Hepatocyte (in vitro differentiated cells): ENCODE measurements at regions not wholly inside any gene's neighbourhood (a gene's known extent, or its start where the extent isn't known, plus 50 kb on each side); places are given as distances from the start of the nearest gene placed in this dataset.

Source experiments
- EZH2 ChIP-seq: fragments of 200-600 bp; sonication (generic); IDR thresholded peaks from 2 replicates; pipeline ENCODE4 v1.6.1; 2016; ENCODE audit warnings: antibody characterized with exemption, mild to moderate bottlenecking, borderline replicate concordance
- EZH2phosphoT487 ChIP-seq: fragments of 200-600 bp; sonication (generic); IDR thresholded peaks from one replicate; pipeline ENCODE4 v1.6.1; 2018; ENCODE audit warnings: antibody characterized with exemption, mild to moderate bottlenecking, low read depth, moderate library complexity; ENCODE audit not compliant: unreplicated experiment, severe bottlenecking
- TF ChIP-seq, protein P1 (sequence below): fragments of 200-600 bp; sonication (generic); IDR thresholded peaks from 2 replicates; pipeline ENCODE4 v1.5.1; 2016; ENCODE audit warnings: antibody characterized with exemption, mild to moderate bottlenecking; ENCODE audit not compliant: poor library complexity

DNA sequence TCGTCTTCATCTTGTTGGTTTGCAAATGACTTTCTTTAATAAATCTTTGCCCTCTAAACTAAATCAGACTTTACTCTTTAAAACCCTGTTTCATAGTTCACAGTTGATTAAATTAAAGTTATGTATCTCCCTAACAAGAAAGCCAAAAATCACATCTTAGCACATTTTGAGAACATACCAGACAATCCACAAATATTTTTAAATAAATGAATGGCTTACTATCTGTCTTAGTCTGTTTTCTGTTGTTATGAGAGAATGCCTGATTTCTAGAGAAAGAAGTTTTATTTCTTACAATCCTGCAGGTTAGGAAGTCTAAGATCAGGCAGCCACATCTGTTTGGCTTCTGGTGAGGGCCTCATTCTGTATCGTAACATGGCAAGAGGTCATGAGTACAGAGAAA, 1090.2 kb upstream of the PIK3C3 start:
- TF ChIP-seq EZH2: no peak
- TF ChIP-seq, protein P1, sequence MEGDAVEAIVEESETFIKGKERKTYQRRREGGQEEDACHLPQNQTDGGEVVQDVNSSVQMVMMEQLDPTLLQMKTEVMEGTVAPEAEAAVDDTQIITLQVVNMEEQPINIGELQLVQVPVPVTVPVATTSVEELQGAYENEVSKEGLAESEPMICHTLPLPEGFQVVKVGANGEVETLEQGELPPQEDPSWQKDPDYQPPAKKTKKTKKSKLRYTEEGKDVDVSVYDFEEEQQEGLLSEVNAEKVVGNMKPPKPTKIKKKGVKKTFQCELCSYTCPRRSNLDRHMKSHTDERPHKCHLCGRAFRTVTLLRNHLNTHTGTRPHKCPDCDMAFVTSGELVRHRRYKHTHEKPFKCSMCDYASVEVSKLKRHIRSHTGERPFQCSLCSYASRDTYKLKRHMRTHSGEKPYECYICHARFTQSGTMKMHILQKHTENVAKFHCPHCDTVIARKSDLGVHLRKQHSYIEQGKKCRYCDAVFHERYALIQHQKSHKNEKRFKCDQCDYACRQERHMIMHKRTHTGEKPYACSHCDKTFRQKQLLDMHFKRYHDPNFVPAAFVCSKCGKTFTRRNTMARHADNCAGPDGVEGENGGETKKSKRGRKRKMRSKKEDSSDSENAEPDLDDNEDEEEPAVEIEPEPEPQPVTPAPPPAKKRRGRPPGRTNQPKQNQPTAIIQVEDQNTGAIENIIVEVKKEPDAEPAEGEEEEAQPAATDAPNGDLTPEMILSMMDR: no peak
- no peak for TF ChIP-seq EZH2phosphoT487
